Aorta (tissue), 5 donors: ENCODE measurements at regions not wholly inside any gene's neighbourhood (a gene's known extent, or its start where the extent isn't known, plus 50 kb on each side); places are given as distances from the start of the nearest gene placed in this dataset.

Experiments
- ATAC-seq: fragments of 200-7000 bp; cut with Tn5 transposase; one replicate; pipeline ENCODE4 v1.9.1; 2022; ENCODE audit warnings: moderate library complexity; ENCODE audit not compliant: low FRiP score
- DNase-seq, 2 donors: peaks; one replicate each; pipeline ENCODE4 v3.0.0-alpha.2; 2020
- H3K27ac ChIP-seq, 2 donors: one replicate each; pipeline ENCODE4 v1.5.1; 2013; ENCODE audit warnings: low read length in 2 of 2, mild to moderate bottlenecking in 2 of 2, moderate library complexity in 2 of 2, control low read depth in 1 of 2, inconsistent platforms in 1 of 2, low read depth in 1 of 2
- H3K27me3 ChIP-seq, 2 donors: one replicate each; pipeline ENCODE4 v1.6.1; 2013; ENCODE audit warnings: control low read depth in 1 of 2, low read length in 1 of 2, mild to moderate bottlenecking in 1 of 2, moderate library complexity in 1 of 2; ENCODE audit not compliant: insufficient read depth in 2 of 2, control insufficient read depth in 1 of 2
- H3K36me3 ChIP-seq, 2 donors: one replicate each; pipeline ENCODE4 v1.6.1; 2013; ENCODE audit warnings: control low read depth in 1 of 2, low read length in 1 of 2, mild to moderate bottlenecking in 1 of 2; ENCODE audit not compliant: insufficient read depth in 2 of 2, control insufficient read depth in 1 of 2
- H3K4me1 ChIP-seq, 2 donors: one replicate each; pipeline ENCODE4 v1.6.1; 2013; ENCODE audit warnings: low read length in 2 of 2, control low read depth in 1 of 2, mild to moderate bottlenecking in 1 of 2, moderate library complexity in 1 of 2; ENCODE audit not compliant: insufficient read depth in 2 of 2, control insufficient read depth in 1 of 2
- H3K4me3 ChIP-seq, 2 donors: one replicate each; pipeline ENCODE4 v1.5.1; 2013; ENCODE audit warnings: low read length in 2 of 2, control low read depth in 1 of 2, mild to moderate bottlenecking in 1 of 2
- H3K9me3 ChIP-seq: one replicate; pipeline ENCODE4 v1.6.1; 2013; ENCODE audit warnings: mild to moderate bottlenecking, low read length; ENCODE audit not compliant: control insufficient read depth
- WGBS, 2 donors: extraction: QIAGEN DNeasy Blood & Tissue Kit; methylation state at CpG; one replicate each; pipeline ENCODE4 v1.1.7; 2013; 5-methylcytosine and 5-hydroxymethylcytosine counted together
- intact Hi-C, 2 donors: fragments of 100-400 bp; cut with DNase I; formaldehyde crosslinking; loops; one replicate each; pipeline versions ENCODE4 v1.14.2 to v1.15.0; 2022
- donor health status: healthy with polysubstance abuse.
- donor health status: Bipolar disorder and iron deficiency.
- donor health status: DM: no; HTN: no; CAD: no.
- donor health status: DM: no; HTN: no; CAD: no.
- donor health status: DM: yes; HTN: yes; CAD: no.

DNA sequence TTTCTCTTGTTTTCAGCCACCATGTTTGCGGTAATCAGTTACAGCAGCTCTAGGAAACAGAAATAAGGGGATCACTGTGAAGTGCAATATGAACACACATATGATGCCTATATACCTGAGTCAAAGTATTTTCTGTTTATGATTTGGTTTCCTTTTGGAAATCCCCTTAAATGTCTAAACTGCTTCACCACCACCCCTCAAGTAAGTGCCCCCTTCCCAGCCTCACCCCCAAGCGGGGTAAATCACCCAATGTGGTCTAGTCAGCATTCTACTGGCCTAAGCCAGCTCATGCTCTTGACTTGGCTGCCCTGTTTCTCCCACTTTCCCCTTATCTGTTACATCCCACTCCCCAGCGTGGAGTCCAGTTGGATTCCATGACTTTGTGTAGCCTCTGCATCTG, 176.5 kb downstream of the QDPR start:
- no peaks in the 10 kb centered on the region for H3K9me3 ChIP-seq

DNA sequence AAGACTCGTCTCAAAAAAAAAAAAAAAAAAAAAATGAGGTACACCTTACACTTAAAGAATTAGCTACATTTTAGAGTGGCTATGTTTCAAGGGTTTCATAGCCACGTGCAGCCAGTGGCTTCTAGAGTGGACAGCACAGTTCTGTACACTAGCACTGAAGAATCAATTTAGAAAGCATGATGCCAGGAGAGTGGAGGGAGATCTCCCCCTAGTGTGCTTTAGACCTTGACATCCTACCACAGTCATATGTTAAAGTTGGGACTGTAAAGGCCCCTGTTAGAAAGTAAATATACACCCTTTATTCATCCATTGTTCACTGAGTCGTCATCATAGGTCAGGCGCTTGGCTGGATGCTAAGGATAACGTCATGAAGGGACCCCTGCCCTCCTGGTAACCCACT, 179.4 kb downstream of the QDPR start:
- intact Hi-C loops: no loop called here

More for the DNA sequence above, 176.5 kb downstream of the QDPR start:
- Histone ChIP-seq H3K4me3 (no peak overlapping the region), H3K27me3 (no peaks in the 10 kb centered on the region), H3K4me1 (no peaks in the 10 kb centered on the region), H3K36me3 (no peaks in the 10 kb centered on the region), H3K27ac (no peak overlapping the region)
- DNase-seq (no peak), ATAC-seq (no peak)
- 92 to 95% methylated on average over 3 of the region's 3 CpGs for WGBS, 2 donors
- intact Hi-C loops: no loop called here

DNA sequence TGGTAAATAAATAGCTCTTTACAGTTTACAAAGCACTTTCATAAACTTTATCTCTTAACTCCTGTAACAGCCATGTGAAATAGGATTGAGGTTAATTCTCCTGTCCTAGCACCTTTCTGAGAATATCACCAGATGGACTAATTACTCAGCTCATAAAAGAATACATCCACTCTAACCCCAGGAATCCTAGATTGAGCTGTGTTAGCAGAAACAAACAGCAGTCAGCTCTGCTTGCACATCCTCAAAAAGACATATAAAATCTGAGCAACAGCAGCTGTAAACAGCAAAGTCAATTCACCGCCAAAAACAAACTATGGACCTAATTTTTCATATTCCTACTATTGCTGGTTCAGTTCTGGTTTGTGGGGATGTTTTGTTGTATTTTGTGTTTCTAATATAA, 182.8 kb downstream of the QDPR start:
- no peaks in the 10 kb centered on the region for H3K27me3 ChIP-seq
- no peak overlapping the region for H3K27ac ChIP-seq
- peaks cover 0 to 2% of the 10 kb centered on the region in 2 donors for H3K4me1 ChIP-seq
- H3K4me3 ChIP-seq: no peak overlapping the region
- H3K9me3 ChIP-seq: no peaks in the 10 kb centered on the region
- intact Hi-C loops: loop anchor here (5.0 to 10.0 kb wide), 5 partner anchors 417 to 1042 kb away; no protein-coding TSS in a partner anchor
- DNase-seq (no peak), ATAC-seq (no peak)
- H3K36me3 ChIP-seq: no peaks in the 10 kb centered on the region
- 97 to 100% methylated on average over 1 of the region's 1 CpG for WGBS, 2 donors

More for the DNA sequence above, 179.4 kb downstream of the QDPR start:
- Histone ChIP-seq H3K4me3 (no peak overlapping the region), H3K9me3 (no peaks in the 10 kb centered on the region), H3K27ac (no peak overlapping the region), H3K36me3 (no peaks in the 10 kb centered on the region), H3K4me1 (no peaks in the 10 kb centered on the region), H3K27me3 (no peaks in the 10 kb centered on the region)
- ATAC-seq (no peak), DNase-seq (no peak)
- WGBS, 2 donors: 55 to 60% methylated on average over 5 of the region's 5 CpGs

DNA sequence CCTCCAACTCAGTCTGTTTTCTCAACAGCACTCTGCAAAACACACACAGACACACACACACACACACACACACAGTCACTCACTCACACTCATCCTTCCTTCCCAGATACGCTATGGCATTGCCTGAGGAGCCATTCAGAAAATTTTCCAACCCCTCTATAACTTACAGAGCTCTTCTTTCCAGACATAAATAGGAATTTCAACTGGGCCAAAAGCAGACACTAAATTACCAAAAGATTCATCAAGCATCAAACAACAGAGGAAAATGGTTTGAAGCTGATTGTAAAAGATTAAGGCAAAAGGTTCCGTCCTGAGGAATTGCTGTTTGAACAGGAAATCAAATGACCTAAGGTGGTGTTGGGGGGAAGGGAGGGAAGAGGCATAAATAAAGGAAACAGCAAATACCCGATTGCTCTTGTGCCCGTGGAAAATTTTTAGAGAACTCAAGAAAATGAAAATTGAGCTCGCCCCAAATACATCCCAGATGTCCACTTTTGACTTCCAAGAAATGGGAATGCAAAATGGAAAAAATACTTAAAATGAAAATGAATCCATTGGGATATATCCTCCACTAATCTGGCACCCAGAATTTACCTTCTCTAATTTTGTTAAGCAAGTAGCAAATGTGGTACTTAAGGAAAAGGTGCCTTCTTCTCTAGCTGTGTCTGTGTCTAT, 183.6 kb downstream of the QDPR start:
- no peak for ATAC-seq
- Histone ChIP-seq H3K4me3 (no peak overlapping the region), H3K36me3 (no peaks in the 10 kb centered on the region), H3K9me3 (no peaks in the 10 kb centered on the region), H3K27me3 (no peaks in the 10 kb centered on the region), H3K27ac (no peak overlapping the region), H3K4me1 (peaks cover 0 to 3% of the 10 kb centered on the region in 2 donors)
- intact Hi-C loops: loop anchor here (5.0 to 10.0 kb wide), 5 partner anchors 416 to 1041 kb away; no protein-coding TSS in a partner anchor
- no peak for DNase-seq
- 83 to 90% methylated on average over 5 of the region's 5 CpGs for WGBS, 2 donors

DNA sequence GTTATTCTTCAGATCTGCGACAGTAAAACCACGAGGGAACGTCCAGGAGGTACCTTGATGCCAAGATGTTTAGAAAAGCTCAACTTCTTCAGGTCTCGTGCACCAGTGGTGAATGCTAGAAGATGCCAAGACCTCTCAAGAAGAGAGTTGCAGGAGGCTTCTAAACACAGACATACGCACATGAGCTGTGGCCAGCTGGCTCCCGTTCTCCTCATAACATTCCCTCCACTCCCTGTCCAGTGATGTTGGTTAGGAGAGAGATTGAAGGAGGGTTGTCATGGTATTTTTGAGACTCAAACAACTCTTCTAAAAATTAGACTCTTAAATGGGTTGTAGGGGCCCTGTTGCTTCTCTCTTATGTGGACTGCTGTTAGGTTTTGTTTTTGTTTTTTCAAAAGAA, 184.3 kb downstream of the QDPR start:
- Histone ChIP-seq H3K27ac (no peak overlapping the region), H3K4me1 (peaks cover 0 to 3% of the 10 kb centered on the region in 2 donors), H3K9me3 (no peaks in the 10 kb centered on the region), H3K36me3 (no peaks in the 10 kb centered on the region), H3K27me3 (no peaks in the 10 kb centered on the region), H3K4me3 (no peak overlapping the region)
- intact Hi-C loops: loop anchor here (5.0 to 10.0 kb wide), 5 partner anchors 415 to 1040 kb away; no protein-coding TSS in a partner anchor
- ATAC-seq (no peak), DNase-seq (no peak)
- 79 to 80% methylated on average over 6 of the region's 6 CpGs for WGBS, 2 donors

DNA sequence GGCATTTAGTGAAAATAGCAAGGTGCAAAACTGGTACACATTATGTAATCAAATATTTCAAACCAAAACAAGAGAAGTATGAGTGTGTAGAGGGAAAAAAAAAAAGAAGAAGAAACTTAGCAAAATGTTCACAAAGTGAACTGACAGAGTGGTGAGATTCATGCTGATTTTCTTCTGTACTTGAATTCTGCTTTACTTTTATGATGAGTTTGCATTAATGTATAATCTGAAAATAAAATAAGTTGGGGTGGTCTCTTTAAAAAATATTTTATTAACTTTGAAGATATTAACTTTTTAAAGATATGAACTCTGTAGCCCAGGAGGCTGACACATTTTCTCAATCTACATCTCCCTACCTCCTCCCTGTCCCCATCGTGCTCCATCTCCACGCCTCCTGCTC, 185.1 kb downstream of the QDPR start:
- no peaks in the 10 kb centered on the region for H3K27me3 ChIP-seq
- no peak overlapping the region for H3K27ac ChIP-seq
- ATAC-seq: no peak
- H3K36me3 ChIP-seq: no peaks in the 10 kb centered on the region
- no peak overlapping the region for H3K4me3 ChIP-seq
- intact Hi-C loops: loop anchor here (5.0 to 10.0 kb wide), 5 partner anchors 414 to 1039 kb away; no protein-coding TSS in a partner anchor
- DNase-seq: no peak
- H3K4me1 ChIP-seq: peaks cover 0 to 3% of the 10 kb centered on the region in 2 donors
- 78 to 85% methylated on average over 2 of the region's 2 CpGs for WGBS, 2 donors
- no peaks in the 10 kb centered on the region for H3K9me3 ChIP-seq

DNA sequence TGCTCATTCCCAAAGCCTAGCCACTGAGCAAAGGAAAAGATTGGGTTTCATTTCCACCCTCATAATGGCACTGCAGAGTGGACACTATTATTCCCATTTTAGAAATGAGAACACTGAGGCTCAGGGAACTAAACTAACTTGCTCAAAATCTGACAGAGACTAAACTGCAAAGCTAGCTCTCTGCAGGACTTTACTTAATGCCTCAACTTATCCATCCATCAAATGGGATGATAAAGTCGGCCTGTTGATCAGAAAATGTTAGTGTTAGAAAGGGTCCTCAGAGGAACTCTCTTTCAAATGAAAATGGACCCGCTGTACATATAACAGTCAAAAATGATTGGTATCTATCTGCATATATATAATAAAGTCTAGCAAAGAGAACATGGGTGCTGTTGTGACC, 186.8 kb downstream of the QDPR start:
- DNase-seq (no peak), ATAC-seq (no peak)
- WGBS, 2 donors: 94 to 99% methylated on average over 2 of the region's 2 CpGs
- Histone ChIP-seq H3K27me3 (no peaks in the 10 kb centered on the region), H3K36me3 (no peaks in the 10 kb centered on the region), H3K27ac (no peak overlapping the region), H3K4me3 (no peak overlapping the region), H3K9me3 (no peaks in the 10 kb centered on the region), H3K4me1 (peaks cover 0 to 3% of the 10 kb centered on the region in 2 donors)
- intact Hi-C loops: loop anchor here (5.0 to 10.0 kb wide), 5 partner anchors 413 to 1038 kb away; no protein-coding TSS in a partner anchor

DNA sequence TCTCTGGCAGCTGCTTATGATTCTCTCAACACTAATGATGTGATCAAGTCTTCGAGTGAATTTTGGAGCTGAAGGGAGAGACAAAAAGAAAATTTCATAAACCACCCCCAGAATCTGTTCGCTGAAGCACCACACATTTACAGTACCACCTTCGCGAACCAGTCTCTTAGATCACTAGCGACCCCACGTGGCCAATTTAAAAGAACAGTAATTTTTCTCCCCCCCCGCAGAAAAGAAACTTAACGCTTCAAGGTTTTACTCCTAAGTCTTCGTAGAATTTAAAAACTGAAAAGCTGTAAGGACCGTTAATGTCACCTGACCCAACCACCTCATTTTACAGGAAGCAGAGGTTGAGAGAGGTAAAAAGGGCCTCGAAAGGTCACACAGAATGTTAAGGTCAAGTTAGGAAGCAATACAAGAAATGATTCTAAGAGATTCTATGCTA, 187.5 kb downstream of the QDPR start:
- Histone ChIP-seq H3K4me3 (no peak overlapping the region), H3K27me3 (no peaks in the 10 kb centered on the region), H3K27ac (no peak overlapping the region), H3K4me1 (peaks cover 0 to 3% of the 10 kb centered on the region in 2 donors), H3K36me3 (no peaks in the 10 kb centered on the region), H3K9me3 (no peaks in the 10 kb centered on the region)
- no peak for DNase-seq
- no peak for ATAC-seq
- intact Hi-C loops: loop anchor here (5.0 to 10.0 kb wide), 3 partner anchors 530 to 1037 kb away; no protein-coding TSS in a partner anchor
- 9 to 10% methylated on average over 11 of the region's 11 CpGs for WGBS, 2 donors
